ENCODE measurements at regions not wholly inside any gene's neighbourhood (a gene's known extent, or its start where the extent isn't known, plus 50 kb on each side); places are given as distances from the start of the nearest gene placed in this dataset.
A peak's percentile ranks its signal among the peaks of the same experiment; 100 is the strongest.

DNA sequence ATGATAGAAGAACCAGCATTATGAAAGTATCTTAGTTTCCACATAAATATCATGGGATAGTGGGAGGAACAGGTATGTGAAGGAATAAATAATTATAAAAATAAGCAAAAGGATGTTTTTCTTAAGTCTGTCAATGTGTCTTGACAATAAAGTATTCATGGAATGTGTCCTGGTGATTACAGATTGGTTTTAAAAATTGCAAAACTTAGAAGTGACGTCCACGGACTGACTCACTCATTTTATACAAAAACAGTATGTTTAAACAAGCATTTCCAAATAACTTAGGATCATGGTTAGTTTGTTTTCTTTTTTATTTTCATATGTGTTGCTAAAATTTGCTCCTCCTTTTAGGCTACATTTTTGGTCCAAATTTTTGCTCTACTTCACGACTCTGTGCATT lies 687.0 kb upstream of the NECTIN3 start:
- no peak overlapping the region for H3K4me3 ChIP-seq (ENCODE audit: low read depth, low read length)
- peak; percentile 78 for DNase-seq (ENCODE audit: low read depth)
- TF ChIP-seq, protein P1, sequence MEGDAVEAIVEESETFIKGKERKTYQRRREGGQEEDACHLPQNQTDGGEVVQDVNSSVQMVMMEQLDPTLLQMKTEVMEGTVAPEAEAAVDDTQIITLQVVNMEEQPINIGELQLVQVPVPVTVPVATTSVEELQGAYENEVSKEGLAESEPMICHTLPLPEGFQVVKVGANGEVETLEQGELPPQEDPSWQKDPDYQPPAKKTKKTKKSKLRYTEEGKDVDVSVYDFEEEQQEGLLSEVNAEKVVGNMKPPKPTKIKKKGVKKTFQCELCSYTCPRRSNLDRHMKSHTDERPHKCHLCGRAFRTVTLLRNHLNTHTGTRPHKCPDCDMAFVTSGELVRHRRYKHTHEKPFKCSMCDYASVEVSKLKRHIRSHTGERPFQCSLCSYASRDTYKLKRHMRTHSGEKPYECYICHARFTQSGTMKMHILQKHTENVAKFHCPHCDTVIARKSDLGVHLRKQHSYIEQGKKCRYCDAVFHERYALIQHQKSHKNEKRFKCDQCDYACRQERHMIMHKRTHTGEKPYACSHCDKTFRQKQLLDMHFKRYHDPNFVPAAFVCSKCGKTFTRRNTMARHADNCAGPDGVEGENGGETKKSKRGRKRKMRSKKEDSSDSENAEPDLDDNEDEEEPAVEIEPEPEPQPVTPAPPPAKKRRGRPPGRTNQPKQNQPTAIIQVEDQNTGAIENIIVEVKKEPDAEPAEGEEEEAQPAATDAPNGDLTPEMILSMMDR (IDR thresholded peaks at IDR 0.05; ENCODE audit: insufficient read depth, low read depth, low read length), result no peak

DNA sequence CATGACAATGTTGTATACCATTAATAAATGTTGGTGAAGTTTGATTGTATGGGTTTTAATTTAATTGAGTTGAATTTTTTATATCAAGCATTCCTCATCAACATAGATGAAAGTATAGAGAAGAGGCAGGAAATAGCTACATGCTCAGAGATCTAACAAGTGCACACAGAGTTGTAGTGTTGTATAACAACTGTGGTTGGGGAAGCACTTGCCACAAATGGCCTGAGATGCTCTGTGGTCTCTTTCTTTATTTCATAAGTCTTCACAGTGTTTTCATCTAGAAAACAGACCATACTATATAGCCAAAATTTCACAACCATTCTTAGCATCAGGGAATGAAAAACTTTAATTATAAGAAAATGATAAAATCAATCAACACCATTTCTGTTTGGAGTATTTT lies 682.6 kb upstream of the NECTIN3 start:
- no peak overlapping the region for H3K4me3 ChIP-seq (ENCODE audit: low read depth, low read length)
- DNase-seq (ENCODE audit: low read depth), result no peak
- TF ChIP-seq, protein P1 (IDR thresholded peaks at IDR 0.05; ENCODE audit: insufficient read depth, low read depth, low read length), result no peak

DNA sequence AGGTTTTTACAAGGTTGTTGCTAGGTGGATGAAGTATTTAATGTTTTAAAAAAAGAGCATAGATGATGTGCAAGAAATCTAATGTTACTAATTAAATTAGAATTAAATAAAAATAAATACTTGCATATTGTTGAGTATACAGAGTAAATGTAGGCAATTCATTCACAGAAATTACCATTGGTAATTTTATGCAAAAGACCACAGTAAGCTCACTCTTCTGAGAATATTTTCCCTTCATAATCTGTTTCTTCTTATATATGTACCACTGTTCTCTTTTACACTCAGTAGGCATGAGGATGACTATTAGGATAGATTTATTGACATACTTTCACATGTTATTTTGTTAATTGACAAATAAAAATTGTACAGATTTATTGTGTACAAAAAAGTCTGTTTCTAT lies 681.2 kb upstream of the NECTIN3 start:
- no peak overlapping the region for H3K4me3 ChIP-seq (ENCODE audit: low read depth, low read length)
- TF ChIP-seq, protein P1 (IDR thresholded peaks at IDR 0.05; ENCODE audit: insufficient read depth, low read depth, low read length), result no peak
- DNase-seq (ENCODE audit: low read depth), result no peak

DNA sequence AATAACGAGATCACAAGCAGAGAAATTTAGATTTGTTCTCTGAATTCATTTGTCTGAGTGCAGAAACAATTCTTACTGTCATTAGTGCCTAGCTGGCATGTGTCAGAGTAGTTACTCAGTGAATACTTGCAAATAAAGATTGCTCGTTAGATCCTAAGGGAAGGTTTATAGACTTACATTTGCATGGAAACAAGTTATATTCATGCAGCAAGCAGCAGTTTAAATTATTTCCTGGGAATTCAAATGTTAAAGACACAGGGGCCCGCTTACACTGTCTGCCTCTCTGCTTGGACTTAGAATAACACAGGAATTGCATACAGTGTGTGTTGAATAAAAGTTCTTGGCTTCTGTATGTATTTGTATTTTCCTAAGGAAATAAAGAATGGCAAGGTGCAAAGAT lies 680.6 kb upstream of the NECTIN3 start:
- H3K4me3 ChIP-seq (ENCODE audit: low read depth, low read length), result no peak overlapping the region
- no peak for DNase-seq (ENCODE audit: low read depth)
- TF ChIP-seq, protein P1 (IDR thresholded peaks at IDR 0.05; ENCODE audit: insufficient read depth, low read depth, low read length), result no peak

DNA sequence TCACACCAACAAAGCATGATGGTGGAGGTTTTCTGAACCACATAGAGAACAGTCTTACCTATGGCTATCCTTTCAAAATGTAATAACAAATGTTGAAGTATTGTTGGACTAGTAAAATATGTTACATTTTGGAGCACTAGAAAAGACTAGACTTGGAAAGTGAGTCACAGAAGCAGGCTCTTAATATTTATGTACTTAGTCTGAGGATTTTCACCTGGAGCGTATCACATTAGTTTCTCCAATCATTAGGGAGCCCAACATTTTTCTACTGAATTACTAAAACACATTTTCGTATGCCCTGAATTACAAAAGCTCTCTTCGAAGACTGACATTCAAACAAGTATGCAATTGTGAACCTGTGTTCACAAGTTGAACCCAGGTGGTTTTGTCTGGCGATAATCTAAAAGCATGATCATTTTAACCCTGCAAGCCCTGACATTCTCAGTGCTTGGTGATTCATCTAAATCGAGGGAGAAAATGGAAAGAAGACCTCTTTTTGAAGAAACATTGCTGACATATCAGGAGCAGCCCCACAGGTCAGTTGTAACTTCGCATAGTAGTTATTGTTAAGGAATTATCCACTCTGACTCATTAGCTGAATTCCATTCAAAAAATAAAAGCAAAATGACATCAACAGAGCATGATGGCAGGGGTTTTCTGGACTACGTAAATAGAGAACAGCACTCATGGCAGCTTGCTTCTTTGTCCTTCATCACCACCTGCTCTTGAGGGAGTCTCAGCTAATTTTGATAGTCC lies 679.8 kb upstream of the NECTIN3 start:
- DNase-seq (ENCODE audit: low read depth), result no peak
- no peak overlapping the region for H3K4me3 ChIP-seq (ENCODE audit: low read depth, low read length)
- TF ChIP-seq, protein P1 (IDR thresholded peaks at IDR 0.05; ENCODE audit: insufficient read depth, low read depth, low read length), result no peak

DNA sequence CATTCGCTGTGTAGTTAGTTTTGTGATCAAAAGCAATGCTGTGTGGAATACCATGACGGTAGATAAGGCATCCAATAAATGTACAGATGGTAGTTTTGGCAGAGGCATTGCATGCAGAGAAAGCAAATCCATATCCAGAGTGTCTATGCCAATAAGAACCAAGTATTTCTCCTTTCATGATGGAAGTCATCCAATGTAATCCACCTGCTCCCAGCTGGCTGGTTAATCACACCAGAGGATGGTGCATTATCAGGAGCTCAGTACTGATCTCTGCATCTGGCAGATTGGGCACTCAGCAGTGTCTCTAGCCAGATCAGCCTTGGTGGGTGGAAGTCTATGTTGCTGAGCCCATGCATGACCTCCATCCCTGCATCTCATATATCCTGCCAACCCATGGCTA lies 677.7 kb upstream of the NECTIN3 start:
- TF ChIP-seq, protein P1 (IDR thresholded peaks at IDR 0.05; ENCODE audit: insufficient read depth, low read depth, low read length), result no peak
- DNase-seq (ENCODE audit: low read depth), result no peak
- no peak overlapping the region for H3K4me3 ChIP-seq (ENCODE audit: low read depth, low read length)

DNA sequence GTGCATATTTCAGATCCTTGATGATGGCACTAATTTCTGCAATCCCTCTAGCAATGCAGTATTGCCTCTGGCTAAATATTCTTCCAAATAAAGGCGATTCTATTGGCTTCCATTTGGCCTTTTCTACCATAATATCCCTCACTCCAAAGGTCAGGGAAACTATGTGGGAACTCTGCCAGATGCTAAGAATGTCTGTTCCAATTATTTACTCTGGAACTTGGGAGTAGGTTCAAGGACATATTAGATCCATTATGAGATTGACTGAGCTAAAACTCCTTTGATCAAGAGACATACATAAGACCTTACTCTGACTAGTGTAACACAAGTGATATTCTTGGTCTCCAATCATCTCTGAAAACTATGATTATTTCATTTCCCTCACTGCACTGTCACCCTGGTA lies 674.5 kb upstream of the NECTIN3 start:
- H3K4me3 ChIP-seq (ENCODE audit: low read depth, low read length), result no peak overlapping the region
- no peak for DNase-seq (ENCODE audit: low read depth)
- TF ChIP-seq, protein P1 (IDR thresholded peaks at IDR 0.05; ENCODE audit: insufficient read depth, low read depth, low read length), result no peak
